GM06990 (cell line): ENCODE measurements at regions not wholly inside any gene's neighbourhood (a gene's known extent, or its start where the extent isn't known, plus 50 kb on each side); places are given as distances from the start of the nearest gene placed in this dataset.

ENCODE experiments used
- DNase-seq: peaks from one replicate; pipeline ENCODE4 v3.0.0-alpha.2; 2011; ENCODE audit not compliant: insufficient read length; ENCODE audit errors: extremely low read depth
- H3K27me3 ChIP-seq: replicated peaks from 2 replicates; pipeline ENCODE4 v1.6.0; 2011; ENCODE audit warnings: low read length; ENCODE audit not compliant: control insufficient read depth, insufficient read depth
- H3K36me3 ChIP-seq: 2 replicates; pipeline ENCODE4 v1.5.1; 2011; ENCODE audit warnings: low read length; ENCODE audit not compliant: control insufficient read depth, insufficient read depth
- H3K4me3 ChIP-seq: replicated peaks from 2 replicates; pipeline ENCODE4 v1.5.1; 2011; ENCODE audit warnings: low read depth, mild to moderate bottlenecking, control low read depth, low read length
- TF ChIP-seq, protein P1 (sequence below): IDR thresholded peaks from 2 replicates; pipeline ENCODE4 v1.5.1; 2011; ENCODE audit warnings: low read length, control low read depth, mild to moderate bottlenecking, inconsistent platforms; ENCODE audit not compliant: insufficient read depth, poor library complexity, severe bottlenecking

GRCh38 chr2:224181534-224182155, 142.6 kb upstream of the SERPINE2 start:
- Histone ChIP-seq H3K27me3 (no peaks in the 10 kb centered on the region; the same call in 1 of the 2 replicates), H3K4me3 (no peak overlapping the region), H3K36me3 (no peaks in the 10 kb centered on the region)
- TF ChIP-seq, protein P1, sequence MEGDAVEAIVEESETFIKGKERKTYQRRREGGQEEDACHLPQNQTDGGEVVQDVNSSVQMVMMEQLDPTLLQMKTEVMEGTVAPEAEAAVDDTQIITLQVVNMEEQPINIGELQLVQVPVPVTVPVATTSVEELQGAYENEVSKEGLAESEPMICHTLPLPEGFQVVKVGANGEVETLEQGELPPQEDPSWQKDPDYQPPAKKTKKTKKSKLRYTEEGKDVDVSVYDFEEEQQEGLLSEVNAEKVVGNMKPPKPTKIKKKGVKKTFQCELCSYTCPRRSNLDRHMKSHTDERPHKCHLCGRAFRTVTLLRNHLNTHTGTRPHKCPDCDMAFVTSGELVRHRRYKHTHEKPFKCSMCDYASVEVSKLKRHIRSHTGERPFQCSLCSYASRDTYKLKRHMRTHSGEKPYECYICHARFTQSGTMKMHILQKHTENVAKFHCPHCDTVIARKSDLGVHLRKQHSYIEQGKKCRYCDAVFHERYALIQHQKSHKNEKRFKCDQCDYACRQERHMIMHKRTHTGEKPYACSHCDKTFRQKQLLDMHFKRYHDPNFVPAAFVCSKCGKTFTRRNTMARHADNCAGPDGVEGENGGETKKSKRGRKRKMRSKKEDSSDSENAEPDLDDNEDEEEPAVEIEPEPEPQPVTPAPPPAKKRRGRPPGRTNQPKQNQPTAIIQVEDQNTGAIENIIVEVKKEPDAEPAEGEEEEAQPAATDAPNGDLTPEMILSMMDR = no peak
- no peak for DNase-seq

- no peak for DNase-seq
- TF ChIP-seq, protein P1 = no peak
- no peaks in the 10 kb centered on the region for H3K36me3 ChIP-seq
- H3K27me3 ChIP-seq = no peaks in the 10 kb centered on the region; the same call in 1 of the 2 replicates
- no peak overlapping the region for H3K4me3 ChIP-seq
Observed at GRCh38 chr2:224180810-224181209, 141.7 kb upstream of the SERPINE2 start.

DNA sequence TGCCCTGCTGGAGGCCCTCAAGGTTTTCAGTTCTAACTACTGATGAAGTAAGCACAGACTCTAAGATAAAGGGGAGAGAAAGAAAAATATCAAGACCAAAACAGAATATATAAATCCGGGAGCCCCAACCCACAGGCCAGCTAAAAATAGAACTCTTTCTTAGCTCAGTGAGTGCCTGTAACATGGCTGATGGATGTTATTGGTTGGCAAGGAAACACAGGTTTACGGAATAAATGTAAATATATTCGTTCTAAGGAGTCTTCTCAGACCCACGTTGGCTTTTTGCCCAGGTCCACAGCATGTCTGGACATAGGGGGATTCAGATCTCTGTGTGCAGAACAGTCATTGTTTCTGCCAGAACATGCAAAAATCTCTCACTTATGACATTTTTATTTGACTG, 139.0 kb upstream of the SERPINE2 start:
- H3K27me3 ChIP-seq = no peaks in the 10 kb centered on the region; the same call in 1 of the 2 replicates
- H3K36me3 ChIP-seq = no peaks in the 10 kb centered on the region
- H3K4me3 ChIP-seq = no peak overlapping the region
- no peak for DNase-seq
- TF ChIP-seq, protein P1 = no peak

DNA sequence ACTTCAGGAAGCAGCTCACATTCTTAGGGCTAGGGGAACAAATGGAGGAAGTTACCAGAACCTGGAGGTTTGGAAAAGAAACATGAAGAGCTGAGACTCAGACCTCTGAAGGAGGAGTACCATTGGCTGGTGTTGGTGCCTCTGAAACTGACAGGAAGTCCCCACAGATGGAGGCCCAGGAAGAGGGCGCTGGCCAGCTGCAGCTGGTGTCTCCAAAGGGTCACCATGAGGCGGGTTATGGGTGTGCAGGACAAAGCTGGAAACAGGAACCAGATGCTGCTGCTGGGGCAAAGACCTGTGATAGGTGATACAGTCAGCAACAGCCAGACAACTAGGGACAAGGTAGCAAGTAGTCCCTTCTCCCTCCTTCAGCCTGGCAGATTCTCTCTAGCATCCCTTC, 136.5 kb upstream of the SERPINE2 start:
- Histone ChIP-seq H3K36me3 (no peaks in the 10 kb centered on the region), H3K4me3 (no peak overlapping the region), H3K27me3 (no peaks in the 10 kb centered on the region; the same call in 1 of the 2 replicates)
- DNase-seq = no peak
- TF ChIP-seq, protein P1 = no peak

GRCh38 chr2:224174990-224175389, 135.9 kb upstream of the SERPINE2 start:
- TF ChIP-seq, protein P1 = no peak
- DNase-seq = no peak
- no peaks in the 10 kb centered on the region for H3K27me3 ChIP-seq
- no peaks in the 10 kb centered on the region for H3K36me3 ChIP-seq
- H3K4me3 ChIP-seq = no peak overlapping the region

GRCh38 chr2:224174521-224174920, 135.4 kb upstream of the SERPINE2 start:
- no peak for DNase-seq
- Histone ChIP-seq H3K4me3 (no peak overlapping the region), H3K36me3 (no peaks in the 10 kb centered on the region), H3K27me3 (no peaks in the 10 kb centered on the region)
- TF ChIP-seq, protein P1 = no peak
